NCI-H187 (cell line): ENCODE measurements at regions not wholly inside any gene's neighbourhood (a gene's known extent, or its start where the extent isn't known, plus 50 kb on each side); places are given as distances from the start of the nearest gene placed in this dataset.
"Not testable (repeated sequence)": the region's sequence is repeated elsewhere in the genome, so short reads cannot be mapped to it uniquely, and the experiment has no call there.

Source experiments
- DNase-seq, 2 experiments: peaks; one replicate each; lab custom pipeline; 2025; lab: John Stamatoyannopoulos, UW

DNA sequence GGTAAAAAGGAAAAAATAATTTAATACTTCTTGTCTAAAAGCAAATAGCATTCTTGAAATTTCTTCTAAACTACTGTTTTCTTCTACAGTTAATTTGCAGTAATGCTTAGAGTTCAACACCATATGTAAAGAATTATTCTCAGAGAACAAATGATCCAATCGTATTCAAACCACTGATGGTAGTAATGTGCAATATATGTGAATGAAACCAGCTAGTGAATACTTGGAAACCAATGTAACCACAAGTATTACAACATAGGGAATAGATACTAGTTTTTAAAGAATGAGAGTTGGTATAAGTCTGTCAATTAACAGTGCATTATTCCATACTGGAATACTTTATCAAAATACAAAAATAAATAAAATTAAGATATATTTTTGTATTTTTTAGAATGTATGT is 850.0 kb downstream of the DIPK2A start:
- no peak for DNase-seq

DNA sequence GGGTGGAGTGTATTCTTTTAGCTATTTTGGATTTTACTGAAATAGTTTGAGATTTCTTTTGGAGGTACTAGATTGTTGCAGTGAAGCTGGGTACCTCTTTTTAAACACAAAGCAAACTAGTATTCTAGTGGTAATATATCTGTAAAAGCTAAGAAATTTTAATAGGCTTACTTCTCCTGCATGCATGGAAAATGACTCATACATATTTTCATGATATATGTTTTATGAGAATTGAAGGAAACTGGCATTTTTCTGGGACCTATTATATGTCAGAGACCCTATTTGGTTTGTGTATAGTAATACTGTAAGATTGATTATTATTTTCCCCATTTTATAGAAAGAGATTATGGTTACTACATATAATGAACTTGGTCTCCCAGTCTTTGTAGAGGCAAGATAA is 851.0 kb downstream of the DIPK2A start:
- no peak for DNase-seq

DNA sequence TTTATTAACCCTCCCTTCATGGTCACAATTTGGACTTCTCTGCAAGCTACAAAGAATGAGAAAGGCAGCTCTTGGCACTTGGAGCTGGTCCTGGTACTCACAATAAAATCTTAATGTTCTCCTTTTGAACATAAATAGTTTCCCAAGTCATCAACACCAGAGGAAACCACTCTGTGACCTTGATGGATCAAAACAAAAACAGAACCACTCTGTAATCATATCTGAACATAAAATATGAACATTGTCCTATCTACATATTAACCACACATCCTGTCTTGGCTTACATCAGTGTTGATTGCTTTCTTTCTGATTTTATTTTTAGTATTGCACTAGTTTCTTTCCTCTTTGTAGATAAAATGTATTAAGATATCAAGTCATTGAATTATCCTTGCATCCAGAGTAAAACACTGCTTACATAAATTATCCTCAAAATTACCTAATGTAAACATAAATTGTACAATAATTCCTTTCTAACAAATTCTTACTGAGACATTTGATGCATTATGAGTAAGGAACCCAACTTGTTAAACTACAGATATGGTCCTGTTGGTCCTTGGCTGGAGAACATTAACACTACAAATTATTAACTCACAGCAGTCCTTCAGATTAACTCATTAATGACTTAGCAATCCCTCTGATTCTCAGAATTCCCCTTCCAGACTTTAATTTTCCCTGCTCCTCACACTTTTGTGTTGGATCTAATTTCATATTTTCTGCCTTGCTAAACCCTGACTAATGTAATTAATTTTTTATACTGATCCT is 860.5 kb downstream of the DIPK2A start:
- no peak for DNase-seq

DNA sequence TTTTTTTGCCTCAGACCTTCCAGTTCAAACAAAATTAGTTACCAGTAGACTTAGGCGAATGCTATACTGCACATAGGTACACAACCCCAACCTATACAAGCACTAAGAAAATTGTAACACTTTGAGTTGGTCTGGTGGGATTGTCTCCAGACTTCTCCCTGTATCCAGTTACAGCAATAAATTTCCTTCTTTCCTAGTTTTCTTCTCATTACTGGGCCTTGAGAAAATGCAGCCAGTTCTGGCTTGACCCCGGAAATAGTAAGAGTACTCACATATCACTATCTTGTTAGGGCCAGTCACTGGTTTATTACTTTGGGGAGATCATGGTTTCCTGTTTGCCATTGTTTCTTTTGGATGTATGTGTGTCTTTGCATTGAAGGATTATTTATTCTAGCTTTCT is 868.4 kb downstream of the DIPK2A start:
- no peak for DNase-seq

DNA sequence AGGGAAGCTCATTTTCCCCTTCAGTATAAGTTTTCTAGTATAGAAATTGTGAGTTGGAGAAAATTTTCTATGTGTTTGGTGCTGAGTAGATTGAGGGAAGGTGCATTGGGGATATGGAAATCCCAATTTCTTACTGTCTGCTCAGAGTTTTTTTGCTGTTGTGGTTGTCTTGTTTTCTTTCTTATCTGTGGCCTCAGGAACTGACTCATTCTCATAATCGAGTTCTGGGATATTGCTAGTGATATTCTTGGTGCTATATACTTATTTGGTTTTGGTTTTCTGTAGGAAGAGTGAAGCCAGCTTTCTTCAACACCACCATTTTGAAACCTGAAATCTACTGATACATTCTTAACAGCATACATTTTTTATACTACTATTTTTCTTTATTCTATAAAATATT is 869.2 kb downstream of the DIPK2A start:
- DNase-seq: no peak

DNA sequence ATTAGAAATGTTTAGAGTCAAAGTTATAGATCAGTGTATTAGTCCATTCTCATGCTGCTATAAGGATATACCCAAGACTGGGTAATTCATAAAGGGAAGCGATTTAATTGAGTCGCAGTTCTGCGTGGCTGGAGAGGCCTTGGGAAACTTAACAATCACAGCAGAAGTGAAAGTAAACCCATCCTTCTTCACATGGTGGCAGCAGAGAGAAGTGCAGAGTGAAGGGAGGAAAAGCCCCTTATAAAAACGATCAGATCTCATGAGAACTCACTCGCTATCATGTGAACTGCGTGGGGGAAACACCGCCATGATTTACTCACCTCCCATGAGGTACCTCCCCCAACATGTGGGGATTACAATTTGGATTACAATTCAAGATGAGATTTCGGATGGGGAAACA is 871.5 kb downstream of the DIPK2A start:
- DNase-seq: no peak

DNA sequence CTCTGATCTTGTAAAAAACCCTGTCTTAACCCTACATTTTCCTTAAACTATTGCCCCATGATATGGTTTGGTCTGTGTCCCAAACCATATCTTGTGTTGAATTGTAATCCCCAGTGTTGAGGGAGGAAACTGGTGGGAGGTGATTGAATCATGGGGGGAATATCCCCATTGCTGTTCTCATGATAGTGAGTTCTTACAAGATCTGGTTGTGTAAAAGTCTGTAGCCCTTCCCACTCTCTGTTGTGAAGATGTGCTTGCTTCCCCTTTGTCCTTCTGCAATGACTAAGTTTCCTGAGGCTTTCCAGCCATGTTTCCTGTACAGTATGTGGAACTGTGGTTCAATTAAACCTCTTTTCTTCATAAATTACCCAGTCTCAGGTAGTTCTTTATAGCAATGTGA is 881.4 kb downstream of the DIPK2A start:
- no peak for DNase-seq

DNA sequence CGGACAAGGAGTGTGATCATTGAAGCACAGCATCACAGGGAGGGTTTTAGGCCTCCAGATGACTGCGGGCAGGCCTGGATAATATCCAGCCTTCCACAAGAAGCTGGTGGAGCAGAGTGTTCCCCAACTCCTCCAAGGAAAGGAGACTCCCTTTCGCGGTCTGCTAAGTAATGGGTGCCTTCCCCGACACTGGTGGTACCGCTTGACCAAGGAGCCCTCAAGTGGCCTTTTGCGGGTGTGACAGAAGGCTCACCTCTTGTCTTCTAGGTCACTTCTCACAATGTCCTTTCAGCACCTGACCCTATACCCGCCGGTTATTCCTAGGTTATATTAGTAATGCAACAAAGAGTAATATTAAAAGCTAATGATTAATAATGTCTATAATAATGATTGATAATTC is 882.4 kb downstream of the DIPK2A start:
- not testable (repeated sequence) for DNase-seq

DNA sequence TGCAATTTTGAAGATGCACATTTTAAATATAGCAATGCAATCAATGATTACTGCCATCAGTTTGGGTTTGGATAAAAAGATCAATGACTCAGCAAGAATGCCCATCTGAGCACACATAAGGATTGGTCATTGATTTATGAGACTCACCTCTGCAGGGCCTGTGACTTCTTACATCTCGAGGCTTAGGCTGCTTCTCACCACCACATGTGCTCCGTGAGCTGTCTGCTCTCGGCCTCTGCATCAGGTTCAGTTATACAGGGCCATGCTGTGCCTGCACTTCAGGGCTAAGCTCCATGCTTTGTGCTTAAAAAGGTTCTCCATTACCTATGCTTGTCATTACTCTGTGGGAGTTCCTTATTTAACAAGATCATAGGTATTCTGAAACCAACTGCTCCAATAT is 887.5 kb downstream of the DIPK2A start:
- no peak for DNase-seq

DNA sequence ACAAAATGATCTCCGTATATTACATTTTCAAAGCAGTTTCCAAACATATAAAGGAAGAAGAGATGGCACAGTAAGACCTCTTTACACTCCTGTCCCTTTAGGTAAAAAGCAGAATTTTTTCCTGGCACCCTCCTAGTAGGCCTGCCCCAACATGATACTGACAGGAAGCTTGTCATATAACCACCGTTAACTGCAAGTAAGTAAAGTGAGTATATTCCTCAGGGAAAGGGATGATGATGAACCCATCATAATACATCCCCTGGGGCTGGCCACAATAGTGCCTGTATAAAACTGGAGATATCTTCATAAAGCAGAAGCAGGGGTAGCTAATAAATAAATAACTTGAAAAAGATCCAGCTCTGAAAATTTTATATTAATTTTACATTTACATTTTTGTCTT is 893.0 kb downstream of the DIPK2A start:
- no peak for DNase-seq

DNA sequence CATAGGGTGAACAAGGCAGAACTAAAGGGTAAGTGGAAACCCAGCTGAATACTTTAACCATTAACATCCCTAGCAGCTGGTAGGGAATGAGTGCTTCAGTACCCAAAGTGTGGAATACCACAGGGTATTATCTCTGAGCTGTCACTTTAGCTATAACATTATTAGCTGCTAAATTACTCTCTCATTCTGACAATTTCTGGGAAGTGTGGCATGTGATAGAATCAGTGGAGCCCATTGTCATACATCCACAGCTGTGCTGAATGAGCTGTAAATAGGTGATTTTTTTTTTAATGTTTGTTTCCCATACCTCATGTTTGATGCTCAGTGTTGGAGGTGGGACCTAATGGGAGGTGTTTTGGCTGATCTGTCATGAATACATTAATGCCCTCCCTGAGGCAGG is 894.3 kb downstream of the DIPK2A start:
- DNase-seq: no peak

DNA sequence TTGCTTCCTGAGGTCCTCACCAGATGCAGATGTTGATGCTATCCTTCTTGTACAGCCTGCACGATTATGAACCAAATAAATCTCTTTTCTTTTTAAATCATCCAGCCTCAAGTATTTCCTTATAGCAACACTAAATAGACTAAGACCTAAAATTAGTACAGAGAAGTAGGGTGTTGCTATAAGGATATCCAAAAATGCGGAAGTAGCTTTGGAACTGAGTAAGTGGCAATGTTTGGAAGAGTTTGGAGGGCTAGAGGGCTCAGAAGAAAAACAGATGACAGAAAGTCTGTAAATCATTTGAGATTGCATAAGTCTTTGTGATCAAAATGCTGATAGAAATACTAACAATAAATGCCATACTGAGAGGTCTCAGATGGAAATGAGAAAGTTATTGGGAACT is 894.9 kb downstream of the DIPK2A start:
- DNase-seq: no peak

DNA sequence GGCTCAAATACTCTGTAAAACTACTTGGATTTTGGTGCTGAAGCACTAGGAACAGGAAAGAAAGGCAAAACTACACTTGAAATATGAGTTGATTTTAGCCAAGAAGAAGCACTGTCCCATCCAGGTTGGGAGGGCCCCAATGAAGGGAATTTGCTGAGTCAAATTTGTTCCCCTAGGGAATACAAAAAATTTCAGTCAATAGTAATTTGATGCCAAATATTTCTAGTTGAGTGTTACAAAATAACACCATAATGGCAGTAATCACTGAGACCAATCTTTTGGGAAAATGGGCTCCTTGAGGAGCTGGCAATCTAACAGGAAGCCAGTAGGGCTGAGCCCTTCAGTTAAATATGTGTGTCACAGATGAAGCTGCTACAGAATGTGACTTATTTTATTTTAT is 896.9 kb downstream of the DIPK2A start:
- no peak for DNase-seq

DNA sequence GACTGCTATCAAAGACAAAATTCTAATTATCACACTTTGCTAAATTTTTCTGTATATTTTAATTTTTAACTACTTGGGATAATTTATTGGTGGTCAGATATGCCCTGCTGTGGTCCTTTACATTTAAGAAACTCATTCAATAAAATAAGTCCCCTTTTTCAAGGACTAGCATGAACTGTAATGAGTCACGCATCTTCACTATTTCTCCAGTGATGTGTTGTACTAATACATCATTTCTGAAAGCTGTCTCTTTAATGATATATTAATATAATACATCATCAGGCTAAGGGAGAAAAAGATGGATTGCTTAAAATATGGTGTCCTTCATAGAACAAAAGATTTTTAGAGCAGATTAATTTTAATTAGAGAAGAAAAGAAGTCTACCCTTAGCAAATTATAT is 901.4 kb downstream of the DIPK2A start:
- DNase-seq: no peak

DNA sequence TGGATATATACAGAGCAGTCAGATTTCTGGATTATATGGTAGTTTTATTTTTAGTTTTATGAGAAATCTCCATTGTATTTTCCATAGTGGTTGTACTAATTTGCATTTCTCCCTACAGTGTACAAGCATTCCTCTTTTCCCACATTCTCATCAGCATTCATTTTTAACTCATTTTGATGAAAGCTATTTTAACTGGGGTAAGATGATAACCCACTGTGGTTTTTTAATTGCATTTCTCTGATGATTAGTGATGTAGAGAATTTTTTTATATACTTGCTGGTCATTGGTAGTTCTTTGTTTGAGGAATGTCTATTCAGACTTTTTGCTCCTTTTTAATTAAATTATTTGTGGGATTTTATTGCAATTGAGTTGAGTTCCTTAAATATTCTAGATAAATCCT is 903.6 kb downstream of the DIPK2A start:
- no peak for DNase-seq

DNA sequence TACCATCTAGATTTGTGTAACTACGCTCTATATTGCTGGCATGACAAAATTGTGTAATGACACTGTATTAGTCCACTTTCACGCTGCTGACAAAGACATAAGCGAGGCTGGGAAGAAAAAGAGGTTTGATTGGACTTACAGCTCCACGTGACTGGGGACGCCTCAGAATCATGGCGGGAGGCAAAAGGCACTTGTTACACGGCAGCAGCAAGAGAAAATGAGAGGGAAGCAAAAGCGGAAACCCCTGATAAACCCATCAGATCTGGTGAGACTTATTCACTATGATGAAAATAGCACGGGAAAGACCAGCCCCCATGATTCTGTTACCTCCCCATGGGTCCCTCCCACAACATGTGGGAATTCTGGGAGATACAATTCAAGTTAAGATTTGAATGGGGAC is 905.7 kb downstream of the DIPK2A start:
- no peak for DNase-seq

DNA sequence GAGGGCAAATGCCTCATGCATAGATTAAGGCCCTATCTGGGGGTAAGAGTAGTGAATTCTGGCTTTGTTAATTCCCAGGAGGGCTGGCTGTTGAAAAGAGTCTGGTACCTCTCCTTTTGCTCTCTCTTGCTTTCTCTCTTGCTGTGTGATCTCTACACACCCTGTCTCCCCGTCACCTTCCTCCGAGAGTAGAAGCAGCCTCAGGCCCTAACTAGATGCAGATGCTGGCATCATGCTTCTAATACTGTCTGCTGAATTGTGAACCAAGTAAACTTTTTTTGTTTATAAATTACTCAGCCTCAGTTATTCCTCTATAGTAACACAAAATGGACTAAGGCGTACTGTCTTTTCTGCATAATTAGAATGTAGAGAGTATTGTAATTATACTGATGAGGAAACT is 908.1 kb downstream of the DIPK2A start:
- no peak for DNase-seq

DNA sequence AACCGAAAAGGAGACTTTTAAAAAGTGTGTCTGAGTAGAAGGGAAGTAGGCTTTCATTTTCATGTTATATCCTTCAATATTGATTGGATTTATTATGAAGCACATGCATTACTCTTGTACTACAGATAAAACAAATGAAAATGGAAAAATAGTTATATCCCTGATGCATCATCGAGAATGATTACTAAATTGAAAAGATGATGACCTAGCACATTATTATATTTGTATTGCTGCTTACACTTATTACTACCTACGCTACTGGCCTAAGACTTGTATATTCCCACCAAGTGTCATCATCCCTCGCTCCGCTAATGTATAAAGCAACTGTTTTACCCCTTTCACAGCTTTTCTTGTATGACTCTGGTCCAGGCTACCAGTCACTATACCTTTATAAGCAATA is 922.4 kb downstream of the DIPK2A start:
- no peak for DNase-seq

DNA sequence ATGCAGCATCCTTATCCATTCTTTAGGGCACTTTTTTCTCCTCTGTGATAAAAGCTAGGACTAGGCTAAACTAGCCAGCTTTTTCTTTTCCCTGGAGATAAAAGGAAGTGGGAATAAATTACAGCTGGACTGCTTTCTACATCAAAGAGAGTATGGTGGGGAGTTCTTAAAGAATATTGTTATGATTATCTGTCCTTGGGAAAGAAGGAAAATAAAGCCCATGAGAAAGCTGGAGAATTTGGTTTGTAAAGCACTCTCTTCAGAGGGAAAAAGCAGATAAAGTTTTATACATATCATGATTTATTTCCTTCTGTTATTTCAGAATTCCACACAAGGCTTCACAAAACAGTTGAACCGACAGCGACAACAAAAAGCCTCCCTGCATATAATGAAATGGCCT is 923.0 kb downstream of the DIPK2A start:
- no peak for DNase-seq

DNA sequence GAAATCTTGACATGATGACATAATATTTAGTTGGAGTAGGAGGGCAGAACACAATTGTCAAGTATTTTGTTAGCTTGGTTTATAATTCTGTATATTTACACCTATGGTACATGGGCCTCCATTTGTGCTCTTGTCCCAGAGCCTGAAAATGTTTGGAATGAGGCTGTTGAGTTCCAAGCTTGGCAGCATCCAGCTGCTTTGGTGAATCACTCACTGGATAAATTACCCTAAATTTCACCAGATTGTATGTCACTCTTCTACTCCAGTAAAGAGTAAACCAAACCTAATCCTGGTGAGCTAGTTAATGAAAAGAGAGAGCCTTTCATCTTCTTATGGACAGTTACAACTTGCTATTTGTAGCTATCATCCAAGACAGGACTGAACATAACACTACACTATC is 928.7 kb downstream of the DIPK2A start:
- no peak for DNase-seq

DNA sequence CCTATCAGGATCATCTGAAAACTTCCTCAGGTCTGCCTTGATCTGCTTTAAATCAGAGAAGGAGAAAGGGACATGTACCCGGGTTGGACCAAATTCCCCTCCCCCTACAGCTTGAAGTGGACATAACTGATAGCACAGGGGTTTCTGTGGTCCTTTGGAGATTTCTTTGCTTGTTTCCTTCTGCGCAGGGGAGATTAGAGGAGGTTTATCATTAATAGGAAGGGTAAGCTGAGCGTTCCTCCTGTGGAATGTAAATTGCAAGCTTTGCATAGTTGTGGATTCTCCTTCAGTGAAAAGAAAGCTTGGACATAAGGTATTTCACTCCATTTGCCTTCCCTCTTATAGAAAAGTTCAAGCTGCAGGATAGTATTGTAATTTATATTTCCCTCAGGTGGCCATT is 936.0 kb downstream of the DIPK2A start:
- not testable (repeated sequence) for DNase-seq

DNA sequence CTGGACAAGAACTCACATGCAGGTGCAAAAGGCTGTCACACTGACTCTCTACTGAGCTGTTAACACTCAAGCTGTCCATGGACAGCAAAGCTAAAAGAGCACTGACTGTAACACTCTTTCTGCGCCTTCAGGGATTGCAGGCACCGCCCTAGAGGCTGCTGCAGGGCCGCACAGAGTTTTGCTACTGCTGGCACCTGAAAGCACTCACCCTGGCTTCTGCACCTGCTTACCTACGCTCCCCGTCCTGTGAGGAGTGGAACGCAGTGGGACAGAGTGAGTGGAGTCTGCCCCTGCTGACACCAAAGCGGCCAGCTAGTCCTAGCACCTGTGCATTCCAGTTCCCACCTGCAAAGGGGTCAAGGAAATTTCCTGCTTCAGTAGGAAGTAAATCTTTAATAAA is 941.3 kb downstream of the DIPK2A start:
- DNase-seq: no peak

DNA sequence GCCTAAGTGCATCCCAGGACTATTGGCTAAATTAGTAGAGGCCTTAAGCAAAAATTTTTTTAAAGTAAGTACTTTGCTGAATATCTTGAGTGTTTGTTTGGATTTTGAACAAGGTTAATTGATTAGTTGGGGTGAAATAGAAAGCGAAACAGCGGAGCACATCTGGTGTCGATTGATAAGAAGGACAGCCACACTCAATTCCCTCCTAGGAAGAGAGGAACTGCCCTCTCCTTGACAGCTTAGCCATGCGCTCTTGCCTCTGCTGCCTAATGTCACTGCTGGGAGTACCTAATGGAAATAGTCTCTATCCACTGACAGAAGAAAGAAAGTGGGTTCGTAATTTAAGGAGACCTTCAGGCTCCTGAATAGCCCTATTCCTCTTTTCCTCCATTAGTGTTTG is 943.6 kb downstream of the DIPK2A start:
- no peak for DNase-seq

DNA sequence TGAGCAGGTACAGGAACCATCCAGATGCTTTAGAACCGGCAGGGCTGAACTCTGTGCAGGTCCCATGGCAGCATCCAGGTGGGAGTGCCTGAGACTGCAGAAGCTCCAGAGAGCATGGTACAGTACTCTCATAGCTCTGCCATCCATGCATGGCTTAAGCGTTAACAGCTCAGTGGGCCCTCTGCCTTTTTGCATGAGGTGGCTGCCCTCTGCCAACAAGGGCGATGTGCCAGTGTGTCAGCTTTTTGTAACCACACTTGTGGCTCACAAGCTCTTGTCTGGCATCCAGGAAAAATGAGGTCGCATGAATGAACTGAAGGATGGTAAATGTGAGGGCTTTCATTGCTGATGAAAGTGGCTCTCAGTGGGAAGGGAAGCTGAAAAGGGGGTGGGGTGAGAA is 950.1 kb downstream of the DIPK2A start:
- no peak for DNase-seq
